ENCODE measurements at regions not wholly inside any gene's neighbourhood (a gene's known extent, or its start where the extent isn't known, plus 50 kb on each side); places are given as distances from the start of the nearest gene placed in this dataset.

GRCh38 chr2:40760071-40760666 lies 308.3 kb upstream of the SLC8A1 start:
- DNase-seq: peak; percentile 65
- no peak overlapping the region for H3K4me3 ChIP-seq (ENCODE audit: low read depth, low read length)
- TF ChIP-seq, protein P1, sequence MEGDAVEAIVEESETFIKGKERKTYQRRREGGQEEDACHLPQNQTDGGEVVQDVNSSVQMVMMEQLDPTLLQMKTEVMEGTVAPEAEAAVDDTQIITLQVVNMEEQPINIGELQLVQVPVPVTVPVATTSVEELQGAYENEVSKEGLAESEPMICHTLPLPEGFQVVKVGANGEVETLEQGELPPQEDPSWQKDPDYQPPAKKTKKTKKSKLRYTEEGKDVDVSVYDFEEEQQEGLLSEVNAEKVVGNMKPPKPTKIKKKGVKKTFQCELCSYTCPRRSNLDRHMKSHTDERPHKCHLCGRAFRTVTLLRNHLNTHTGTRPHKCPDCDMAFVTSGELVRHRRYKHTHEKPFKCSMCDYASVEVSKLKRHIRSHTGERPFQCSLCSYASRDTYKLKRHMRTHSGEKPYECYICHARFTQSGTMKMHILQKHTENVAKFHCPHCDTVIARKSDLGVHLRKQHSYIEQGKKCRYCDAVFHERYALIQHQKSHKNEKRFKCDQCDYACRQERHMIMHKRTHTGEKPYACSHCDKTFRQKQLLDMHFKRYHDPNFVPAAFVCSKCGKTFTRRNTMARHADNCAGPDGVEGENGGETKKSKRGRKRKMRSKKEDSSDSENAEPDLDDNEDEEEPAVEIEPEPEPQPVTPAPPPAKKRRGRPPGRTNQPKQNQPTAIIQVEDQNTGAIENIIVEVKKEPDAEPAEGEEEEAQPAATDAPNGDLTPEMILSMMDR (IDR thresholded peaks at IDR 0.05; ENCODE audit: low read depth, low read length): peak; percentile 90
- no peaks in the 10 kb centered on the region for H3K36me3 ChIP-seq
- H3K9me3 ChIP-seq (ENCODE audit: severe bottlenecking): no peaks in the 10 kb centered on the region
- H3K27me3 ChIP-seq (ENCODE audit: insufficient read depth, low read depth, severe bottlenecking): no peaks in the 10 kb centered on the region
- no peak overlapping the region for H3K27ac ChIP-seq

DNA sequence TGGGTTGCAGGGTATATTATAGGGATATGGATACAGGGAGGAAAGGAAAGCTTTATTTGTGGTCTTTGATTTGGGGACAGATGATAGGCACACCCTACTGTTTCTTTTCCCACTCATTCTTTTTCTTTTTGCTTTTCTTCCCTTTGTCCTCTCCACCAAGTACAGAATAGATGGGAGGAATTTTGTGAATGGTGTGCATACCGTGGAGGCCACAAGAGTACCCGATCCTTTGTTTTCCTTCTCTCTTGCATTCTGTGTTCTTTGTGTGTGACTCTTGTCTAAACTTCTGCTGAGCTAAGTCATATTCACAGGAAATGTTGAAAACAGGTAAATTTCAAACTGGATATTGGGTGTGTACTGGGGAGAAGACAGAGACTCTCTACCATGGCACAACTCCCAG lies 321.4 kb upstream of the SLC8A1 start:
- Histone ChIP-seq H3K27ac (no peak overlapping the region), H3K9me3 (ENCODE audit: severe bottlenecking) (no peaks in the 10 kb centered on the region), H3K27me3 (ENCODE audit: insufficient read depth, low read depth, severe bottlenecking) (no peaks in the 10 kb centered on the region), H3K36me3 (no peaks in the 10 kb centered on the region), H3K4me3 (ENCODE audit: low read depth, low read length) (no peak overlapping the region)
- no peak for DNase-seq
- TF ChIP-seq, protein P1 (IDR thresholded peaks at IDR 0.05; ENCODE audit: low read depth, low read length): no peak

DNA sequence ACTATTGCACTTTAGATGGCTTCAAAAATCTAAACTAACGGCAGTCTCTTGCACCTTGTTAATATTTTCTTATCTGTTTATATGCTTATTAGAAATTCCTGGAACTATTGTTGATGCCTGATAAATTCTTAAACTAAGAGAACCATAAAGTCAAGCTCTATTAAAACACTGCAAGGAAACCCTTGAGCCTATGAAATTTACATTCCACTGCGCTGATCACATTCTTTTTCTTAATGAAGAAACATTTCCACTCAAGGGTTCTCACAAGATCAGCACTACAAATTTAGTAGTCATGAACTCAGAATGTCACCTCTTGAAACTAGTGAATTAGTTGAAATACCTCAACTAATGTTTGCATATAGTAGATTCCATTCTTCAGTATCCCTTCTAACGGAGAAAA lies 331.8 kb upstream of the SLC8A1 start:
- TF ChIP-seq, protein P1 (IDR thresholded peaks at IDR 0.05; ENCODE audit: low read depth, low read length): no peak
- Histone ChIP-seq H3K36me3 (no peaks in the 10 kb centered on the region), H3K9me3 (ENCODE audit: severe bottlenecking) (no peaks in the 10 kb centered on the region), H3K4me3 (ENCODE audit: low read depth, low read length) (no peak overlapping the region), H3K27me3 (ENCODE audit: insufficient read depth, low read depth, severe bottlenecking) (no peaks in the 10 kb centered on the region), H3K27ac (no peak overlapping the region)
- DNase-seq: no peak

DNA sequence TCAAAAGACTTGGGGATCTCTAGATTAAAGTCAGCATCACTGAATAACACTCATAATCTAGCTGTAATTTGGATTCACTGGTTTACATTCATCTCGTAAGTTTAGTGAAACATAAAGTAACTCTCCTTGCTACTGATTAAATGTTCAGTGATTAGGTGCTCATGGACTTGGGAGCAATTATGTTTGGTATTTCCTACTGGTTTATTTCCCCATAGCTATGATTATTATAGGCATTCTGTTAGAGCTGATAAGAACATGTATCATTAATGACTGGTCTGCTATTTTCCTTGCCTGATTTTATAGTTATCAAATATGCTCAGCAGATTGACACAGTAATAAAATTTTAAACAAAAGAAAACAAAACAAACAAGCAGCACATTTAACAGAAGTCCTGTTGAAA lies 334.7 kb upstream of the SLC8A1 start:
- no peak overlapping the region for H3K4me3 ChIP-seq (ENCODE audit: low read depth, low read length)
- TF ChIP-seq, protein P1 (IDR thresholded peaks at IDR 0.05; ENCODE audit: low read depth, low read length): no peak
- H3K36me3 ChIP-seq: no peaks in the 10 kb centered on the region
- no peaks in the 10 kb centered on the region for H3K9me3 ChIP-seq (ENCODE audit: severe bottlenecking)
- no peak overlapping the region for H3K27ac ChIP-seq
- DNase-seq: no peak
- H3K27me3 ChIP-seq (ENCODE audit: insufficient read depth, low read depth, severe bottlenecking): no peaks in the 10 kb centered on the region

DNA sequence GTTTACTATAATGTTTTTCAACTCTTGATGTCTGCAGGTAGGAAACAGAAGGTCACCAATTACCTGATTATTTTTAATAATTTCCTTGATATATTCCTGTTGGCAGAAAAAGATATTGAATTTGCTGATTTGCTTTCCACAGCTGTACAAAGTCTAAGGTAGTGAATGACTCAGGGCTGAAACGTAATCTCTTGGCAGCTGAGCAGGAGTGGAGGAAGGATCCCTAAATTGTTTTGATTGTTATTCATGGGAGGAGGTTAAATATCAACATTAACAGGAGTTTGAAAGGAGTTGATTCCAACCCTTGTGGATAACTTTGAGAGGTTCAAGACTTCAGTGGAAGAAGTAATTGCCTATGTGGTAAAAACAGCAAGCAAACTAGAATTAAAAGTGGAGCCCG lies 345.2 kb upstream of the SLC8A1 start:
- H3K9me3 ChIP-seq (ENCODE audit: severe bottlenecking): no peaks in the 10 kb centered on the region
- TF ChIP-seq, protein P1 (IDR thresholded peaks at IDR 0.05; ENCODE audit: low read depth, low read length): no peak
- no peak overlapping the region for H3K27ac ChIP-seq
- H3K36me3 ChIP-seq: no peaks in the 10 kb centered on the region
- no peak for DNase-seq
- H3K4me3 ChIP-seq (ENCODE audit: low read depth, low read length): no peak overlapping the region
- no peaks in the 10 kb centered on the region for H3K27me3 ChIP-seq (ENCODE audit: insufficient read depth, low read depth, severe bottlenecking)

GRCh38 chr2:40803900-40804299 lies 352.0 kb upstream of the SLC8A1 start:
- no peak overlapping the region for H3K4me3 ChIP-seq (ENCODE audit: low read depth, low read length)

More at GRCh38 chr2:40803900-40804299, 352.0 kb upstream of the SLC8A1 start:
- TF ChIP-seq, protein P1 (IDR thresholded peaks at IDR 0.05; ENCODE audit: low read depth, low read length): no peak
- no peak for DNase-seq
- no peak overlapping the region for H3K27ac ChIP-seq
- H3K27me3 ChIP-seq (ENCODE audit: insufficient read depth, low read depth, severe bottlenecking): no peaks in the 10 kb centered on the region
- no peaks in the 10 kb centered on the region for H3K9me3 ChIP-seq (ENCODE audit: severe bottlenecking)
- no peaks in the 10 kb centered on the region for H3K36me3 ChIP-seq
